Vagina (tissue), 2 donors: ENCODE measurements at regions not wholly inside any gene's neighbourhood (a gene's known extent, or its start where the extent isn't known, plus 50 kb on each side); places are given as distances from the start of the nearest gene placed in this dataset.
"Not testable (repeated sequence)": the region's sequence is repeated elsewhere in the genome, so short reads cannot be mapped to it uniquely, and the experiment has no call there.

Experiments
- DNase-seq, 2 donors: peaks; one replicate each; pipeline ENCODE4 v3.0.0-alpha.2; 2017; ENCODE audit errors: extremely low spot score in 2 of 2
- H3K27ac ChIP-seq: fragments of 200-600 bp; sonication (generic); one replicate; pipeline ENCODE4 v1.5.1; 2019
- H3K27me3 ChIP-seq: fragments of 200-600 bp; sonication (generic); one replicate; pipeline ENCODE4 v1.5.1; 2019
- H3K36me3 ChIP-seq, 2 donors: fragments of 200-600 bp; sonication (generic); one replicate each; pipeline ENCODE4 v1.5.1; 2017 to 2019
- H3K4me1 ChIP-seq: fragments of 200-600 bp; sonication (generic); one replicate; pipeline ENCODE4 v1.5.1; 2019
- H3K4me3 ChIP-seq, 2 donors: fragments of 200-600 bp; sonication (generic); 1 replicate in 1 of 2; 2 replicates in 1 of 2; pipeline ENCODE4 v1.5.1; 2016 to 2019
- H3K9me3 ChIP-seq: fragments of 200-600 bp; sonication (generic); one replicate; pipeline ENCODE4 v1.5.1; 2019
- CTCF ChIP-seq, 3 experiments: fragments of 450-650 bp in 2 of 3; fragments of 200-600 bp in 1 of 3; sonication (generic) in 1 of 3; IDR thresholded peaks; one replicate each; pipeline ENCODE4 v1.5.1; 2017 to 2019; ENCODE audit warnings: antibody characterized with exemption in 3 of 3, mild to moderate bottlenecking in 2 of 3, moderate library complexity in 2 of 3
- POLR2A ChIP-seq, 2 donors: fragments of 450-650 bp; IDR thresholded peaks; one replicate each; pipeline ENCODE4 v1.6.1; 2017; ENCODE audit warnings: antibody characterized with exemption in 2 of 2, mild to moderate bottlenecking in 2 of 2, moderate library complexity in 2 of 2
- POLR2AphosphoS5 ChIP-seq, 2 donors: sonication (generic); formaldehyde crosslinking; IDR thresholded peaks; one replicate each; pipeline ENCODE4 v1.9.0; 2017; ENCODE audit warnings: antibody characterized with exemption in 2 of 2, mild to moderate bottlenecking in 2 of 2, low read depth in 1 of 2; ENCODE audit not compliant: insufficient read depth in 1 of 2
- intact Hi-C: fragments of 100-400 bp; cut with DNase I; formaldehyde crosslinking; loops from one replicate; pipeline ENCODE4 v1.15.1; 2023

GRCh38 chr2:111669928-111670695 lies 213.9 kb downstream of the ANAPC1 start:
- intact Hi-C loops = loop anchor here (10.0 kb wide), 1 partner anchor 555 kb away; no protein-coding TSS in a partner anchor
- no peak for TF ChIP-seq POLR2A (IDR thresholded peaks at IDR 0.05)
- TF ChIP-seq POLR2AphosphoS5 (IDR thresholded peaks at IDR 0.05; ENCODE audit: insufficient read depth in 1 of 2, low read depth in 1 of 2) = no peak
- TF ChIP-seq CTCF (IDR thresholded peaks at IDR 0.05) = no peak
- DNase-seq = peak; percentile 37 to 86
- Histone ChIP-seq H3K36me3 (no peaks in the 10 kb centered on the region), H3K9me3 (no peaks in the 10 kb centered on the region), H3K27me3 (no peaks in the 10 kb centered on the region), H3K27ac (no peak overlapping the region), H3K4me3 (no peak overlapping the region), H3K4me1 (no peaks in the 10 kb centered on the region)

GRCh38 chr2:111670776-111671175 lies 213.2 kb downstream of the ANAPC1 start:
- TF ChIP-seq CTCF (IDR thresholded peaks at IDR 0.05) = no peak
- no peak for TF ChIP-seq POLR2AphosphoS5 (IDR thresholded peaks at IDR 0.05; ENCODE audit: insufficient read depth in 1 of 2, low read depth in 1 of 2)
- TF ChIP-seq POLR2A (IDR thresholded peaks at IDR 0.05) = no peak
- no peaks in the 10 kb centered on the region for H3K36me3 ChIP-seq
- H3K9me3 ChIP-seq = no peaks in the 10 kb centered on the region
- no peak overlapping the region for H3K27ac ChIP-seq
- intact Hi-C loops = no loop called here
- no peaks in the 10 kb centered on the region for H3K27me3 ChIP-seq
- H3K4me1 ChIP-seq = no peaks in the 10 kb centered on the region
- peak; percentile 52 to 70 for DNase-seq
- H3K4me3 ChIP-seq = no peak overlapping the region

GRCh38 chr2:111671426-111672150 lies 212.4 kb downstream of the ANAPC1 start:
- Histone ChIP-seq H3K27ac (no peak overlapping the region), H3K4me1 (no peaks in the 10 kb centered on the region), H3K4me3 (no peak overlapping the region), H3K36me3 (no peaks in the 10 kb centered on the region), H3K27me3 (no peaks in the 10 kb centered on the region), H3K9me3 (no peaks in the 10 kb centered on the region)
- intact Hi-C loops = no loop called here
- TF ChIP-seq POLR2AphosphoS5 (IDR thresholded peaks at IDR 0.05; ENCODE audit: insufficient read depth in 1 of 2, low read depth in 1 of 2) (no peak), CTCF (IDR thresholded peaks at IDR 0.05) (no peak), POLR2A (IDR thresholded peaks at IDR 0.05) (no peak)
- peak; percentile 61 to 86 for DNase-seq

GRCh38 chr2:111672641-111673040 lies 211.4 kb downstream of the ANAPC1 start:
- H3K4me1 ChIP-seq, intact Hi-C loops, H3K27ac ChIP-seq, H3K27me3 ChIP-seq, H3K4me3 ChIP-seq, H3K9me3 ChIP-seq, H3K36me3 ChIP-seq: not testable (repeated sequence)
- DNase-seq = peak in 1 of 2 donors; percentile 37

- no peak for TF ChIP-seq POLR2A (IDR thresholded peaks at IDR 0.05)
- no peak for TF ChIP-seq POLR2AphosphoS5 (IDR thresholded peaks at IDR 0.05; ENCODE audit: insufficient read depth in 1 of 2, low read depth in 1 of 2)
- no peak for TF ChIP-seq CTCF (IDR thresholded peaks at IDR 0.05)
- intact Hi-C loops = no loop called here
- Histone ChIP-seq H3K9me3 (no peaks in the 10 kb centered on the region), H3K4me1 (no peaks in the 10 kb centered on the region), H3K27me3 (no peaks in the 10 kb centered on the region), H3K36me3 (no peaks in the 10 kb centered on the region), H3K4me3 (no peak overlapping the region), H3K27ac (no peak overlapping the region)
- peak; percentile 52 to 71 for DNase-seq
Measured at GRCh38 chr2:111673526-111673925, 210.5 kb downstream of the ANAPC1 start.
